GM21529 (cell line): ENCODE measurements at regions not wholly inside any gene's neighbourhood (a gene's known extent, or its start where the extent isn't known, plus 50 kb on each side); places are given as distances from the start of the nearest gene placed in this dataset.
"Not testable (repeated sequence)": the region's sequence is repeated elsewhere in the genome, so short reads cannot be mapped to it uniquely, and the experiment has no call there.

ENCODE experiments used
- ATAC-seq: cut with Tn5 transposase; IDR thresholded peaks from one replicate; pipeline ENCODE4 v1.9.1; 2021; ENCODE audit not compliant: unreplicated experiment

- no peak for ATAC-seq
These were observed 1383.5 kb downstream of the FSCB start for GRCh38 chr14:43123544-43123943.

GRCh38 chr14:43119672-43120071 is 1387.4 kb downstream of the FSCB start:
- no peak for ATAC-seq

- no peak for ATAC-seq
These were observed 1390.7 kb downstream of the FSCB start for GRCh38 chr14:43116341-43116740.

- ATAC-seq = no peak
These were observed 1401.8 kb downstream of the FSCB start for GRCh38 chr14:43105305-43105704.

GRCh38 chr14:43090380-43090779 is 1416.7 kb downstream of the FSCB start:
- no peak for ATAC-seq

GRCh38 chr14:43087666-43088065 is 1419.4 kb downstream of the FSCB start:
- ATAC-seq = no peak

- no peak for ATAC-seq
These were observed 1421.3 kb downstream of the FSCB start for GRCh38 chr14:43085819-43086218.

GRCh38 chr14:43067372-43067771 is 1439.7 kb downstream of the FSCB start:
- not testable (repeated sequence) for ATAC-seq

GRCh38 chr14:43056106-43056505 is 1449.4 kb downstream of the LRFN5 start:
- no peak for ATAC-seq

- no peak for ATAC-seq
These were observed 1446.2 kb downstream of the LRFN5 start for GRCh38 chr14:43052897-43053296.

- ATAC-seq = no peak
These were observed 1437.2 kb downstream of the LRFN5 start for GRCh38 chr14:43043850-43044249.

- ATAC-seq = no peak
These were observed 1435.7 kb downstream of the LRFN5 start for GRCh38 chr14:43042408-43042807.

GRCh38 chr14:43041976-43042375 is 1435.3 kb downstream of the LRFN5 start:
- ATAC-seq = no peak

GRCh38 chr14:43041207-43041606 is 1434.5 kb downstream of the LRFN5 start:
- no peak for ATAC-seq

- no peak for ATAC-seq
These were observed 1433.2 kb downstream of the LRFN5 start for GRCh38 chr14:43039881-43040280.

GRCh38 chr14:43031598-43031997 is 1424.9 kb downstream of the LRFN5 start:
- no peak for ATAC-seq

GRCh38 chr14:43022094-43022800 is 1415.6 kb downstream of the LRFN5 start:
- no peak for ATAC-seq

- ATAC-seq = no peak
These were observed 1413.2 kb downstream of the LRFN5 start for GRCh38 chr14:43019826-43020225.

- no peak for ATAC-seq
These were observed 1407.7 kb downstream of the LRFN5 start for GRCh38 chr14:43014338-43014737.

GRCh38 chr14:43012817-43013216 is 1406.1 kb downstream of the LRFN5 start:
- no peak for ATAC-seq

- ATAC-seq = no peak
These were observed 1399.1 kb downstream of the LRFN5 start for GRCh38 chr14:43005807-43006206.

- no peak for ATAC-seq
These were observed 1397.2 kb downstream of the LRFN5 start for GRCh38 chr14:43003845-43004244.

- ATAC-seq = no peak
These were observed 1395.1 kb downstream of the LRFN5 start for GRCh38 chr14:43001731-43002130.
